Parathyroid adenoma (tissue), 2 donors: ENCODE measurements at regions not wholly inside any gene's neighbourhood (a gene's known extent, or its start where the extent isn't known, plus 50 kb on each side); places are given as distances from the start of the nearest gene placed in this dataset.

Source experiments
- H2AFZ ChIP-seq: fragments of 300-600 bp; sonication (generic); one replicate; pipeline ENCODE4 v1.7.0; 2017; ENCODE audit warnings: antibody characterized with exemption, mild to moderate bottlenecking
- H3K27ac ChIP-seq: fragments of 300-600 bp; sonication (generic); one replicate; pipeline ENCODE4 v1.7.0; 2017
- H3K27me3 ChIP-seq: fragments of 300-600 bp; sonication (generic); one replicate; pipeline ENCODE4 v1.7.0; 2017; ENCODE audit warnings: low read length; ENCODE audit not compliant: control insufficient read depth, insufficient read depth
- H3K36me3 ChIP-seq: fragments of 300-600 bp; sonication (generic); one replicate; pipeline ENCODE4 v1.7.0; 2017; ENCODE audit warnings: low read length; ENCODE audit not compliant: control insufficient read depth, insufficient read depth
- H3K4me1 ChIP-seq: fragments of 300-600 bp; sonication (generic); one replicate; pipeline ENCODE4 v1.7.0; 2017; ENCODE audit warnings: control low read depth
- H3K4me2 ChIP-seq: fragments of 300-600 bp; sonication (generic); one replicate; pipeline ENCODE4 v1.7.0; 2017; ENCODE audit warnings: low read length
- H3K4me3 ChIP-seq: fragments of 300-600 bp; sonication (generic); one replicate; pipeline ENCODE4 v1.7.0; 2017; ENCODE audit warnings: low read depth, low read length
- H3K79me2 ChIP-seq: fragments of 300-600 bp; sonication (generic); one replicate; pipeline ENCODE4 v1.7.0; 2017; ENCODE audit warnings: control low read depth
- H3K9ac ChIP-seq: fragments of 300-600 bp; sonication (generic); one replicate; pipeline ENCODE4 v1.7.0; 2017; ENCODE audit warnings: mild to moderate bottlenecking
- H3K9me3 ChIP-seq: fragments of 300-600 bp; sonication (generic); one replicate; pipeline ENCODE4 v1.7.0; 2017; ENCODE audit warnings: low read length; ENCODE audit not compliant: control insufficient read depth
- TF ChIP-seq, protein P1 (sequence below): fragments of 300-600 bp; sonication (generic); IDR thresholded peaks from one replicate; pipeline ENCODE4 v1.7.0; 2017; ENCODE audit warnings: antibody characterized with exemption, mild to moderate bottlenecking
- donor health status: primary hyperparathyroidism.

DNA sequence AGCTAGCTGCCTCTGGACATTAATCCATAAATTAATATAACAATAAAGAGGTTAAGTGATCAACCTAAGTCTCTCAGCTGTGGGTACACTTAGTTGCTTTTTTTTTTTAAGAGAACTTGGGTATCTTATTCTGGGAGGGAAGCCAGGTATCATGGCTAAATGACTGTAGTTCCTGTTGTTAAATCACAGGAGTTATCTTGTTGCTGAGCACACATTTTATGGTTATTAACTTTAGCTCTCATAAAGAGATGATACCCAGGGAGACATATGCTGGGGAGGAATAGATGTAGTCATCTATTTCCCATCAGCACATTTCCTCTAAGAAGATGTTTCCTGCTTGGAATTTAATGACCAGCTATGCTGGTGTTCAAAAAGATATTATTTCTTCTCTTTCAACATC, 227.8 kb downstream of the PTGER3 start:
- Histone ChIP-seq H3K27ac (no peak overlapping the region), H3K4me1 (no peaks in the 10 kb centered on the region), H3K36me3 (no peaks in the 10 kb centered on the region), H2AFZ (no peak overlapping the region), H3K9me3 (no peaks in the 10 kb centered on the region), H3K4me3 (no peak overlapping the region), H3K79me2 (no peaks in the 10 kb centered on the region), H3K9ac (no peak overlapping the region), H3K27me3 (no peaks in the 10 kb centered on the region), H3K4me2 (no peak overlapping the region)
- TF ChIP-seq, protein P1, sequence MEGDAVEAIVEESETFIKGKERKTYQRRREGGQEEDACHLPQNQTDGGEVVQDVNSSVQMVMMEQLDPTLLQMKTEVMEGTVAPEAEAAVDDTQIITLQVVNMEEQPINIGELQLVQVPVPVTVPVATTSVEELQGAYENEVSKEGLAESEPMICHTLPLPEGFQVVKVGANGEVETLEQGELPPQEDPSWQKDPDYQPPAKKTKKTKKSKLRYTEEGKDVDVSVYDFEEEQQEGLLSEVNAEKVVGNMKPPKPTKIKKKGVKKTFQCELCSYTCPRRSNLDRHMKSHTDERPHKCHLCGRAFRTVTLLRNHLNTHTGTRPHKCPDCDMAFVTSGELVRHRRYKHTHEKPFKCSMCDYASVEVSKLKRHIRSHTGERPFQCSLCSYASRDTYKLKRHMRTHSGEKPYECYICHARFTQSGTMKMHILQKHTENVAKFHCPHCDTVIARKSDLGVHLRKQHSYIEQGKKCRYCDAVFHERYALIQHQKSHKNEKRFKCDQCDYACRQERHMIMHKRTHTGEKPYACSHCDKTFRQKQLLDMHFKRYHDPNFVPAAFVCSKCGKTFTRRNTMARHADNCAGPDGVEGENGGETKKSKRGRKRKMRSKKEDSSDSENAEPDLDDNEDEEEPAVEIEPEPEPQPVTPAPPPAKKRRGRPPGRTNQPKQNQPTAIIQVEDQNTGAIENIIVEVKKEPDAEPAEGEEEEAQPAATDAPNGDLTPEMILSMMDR = no peak

GRCh38 chr1:70820396-70820795, 227.2 kb downstream of the PTGER3 start:
- no peak overlapping the region for H3K4me3 ChIP-seq
- no peak overlapping the region for H2AFZ ChIP-seq
- no peaks in the 10 kb centered on the region for H3K36me3 ChIP-seq
- H3K9ac ChIP-seq = no peak overlapping the region
- no peak overlapping the region for H3K4me2 ChIP-seq
- TF ChIP-seq, protein P1 = no peak
- H3K27me3 ChIP-seq = no peaks in the 10 kb centered on the region
- H3K79me2 ChIP-seq = no peaks in the 10 kb centered on the region
- H3K4me1 ChIP-seq = no peaks in the 10 kb centered on the region
- no peak overlapping the region for H3K27ac ChIP-seq
- H3K9me3 ChIP-seq = no peaks in the 10 kb centered on the region

DNA sequence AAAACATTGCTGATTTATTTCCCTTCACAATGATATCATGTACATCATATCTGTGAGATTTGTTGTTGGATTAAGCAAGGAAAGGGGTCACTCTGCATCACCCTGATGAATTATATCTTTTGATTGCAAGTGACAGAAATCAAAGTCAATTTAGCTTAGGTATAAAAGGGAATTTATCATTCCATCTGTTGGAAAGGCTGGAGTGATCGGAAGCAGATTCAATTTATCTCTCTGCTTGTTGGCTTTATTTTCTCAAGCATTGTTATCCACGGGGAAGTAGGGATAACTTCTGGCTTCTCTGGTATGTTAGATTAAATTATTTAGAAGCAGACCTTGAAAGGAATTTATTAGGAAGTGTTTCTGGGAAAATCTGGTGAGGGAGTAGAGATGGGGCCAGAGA, 226.6 kb downstream of the PTGER3 start:
- no peaks in the 10 kb centered on the region for H3K9me3 ChIP-seq
- H3K4me1 ChIP-seq = no peaks in the 10 kb centered on the region
- no peaks in the 10 kb centered on the region for H3K36me3 ChIP-seq
- H3K4me3 ChIP-seq = no peak overlapping the region
- H3K27me3 ChIP-seq = no peaks in the 10 kb centered on the region
- H3K79me2 ChIP-seq = no peaks in the 10 kb centered on the region
- H2AFZ ChIP-seq = no peak overlapping the region
- no peak overlapping the region for H3K4me2 ChIP-seq
- H3K9ac ChIP-seq = no peak overlapping the region
- H3K27ac ChIP-seq = no peak overlapping the region
- TF ChIP-seq, protein P1 = no peak

- Histone ChIP-seq H3K36me3 (no peaks in the 10 kb centered on the region), H2AFZ (no peak overlapping the region), H3K4me2 (no peak overlapping the region), H3K79me2 (no peaks in the 10 kb centered on the region), H3K27me3 (no peaks in the 10 kb centered on the region), H3K27ac (no peak overlapping the region), H3K4me1 (no peaks in the 10 kb centered on the region), H3K4me3 (no peak overlapping the region), H3K9me3 (no peaks in the 10 kb centered on the region), H3K9ac (no peak overlapping the region)
- TF ChIP-seq, protein P1 = no peak
Measured at GRCh38 chr1:70826428-70826827, 221.2 kb downstream of the PTGER3 start.

DNA sequence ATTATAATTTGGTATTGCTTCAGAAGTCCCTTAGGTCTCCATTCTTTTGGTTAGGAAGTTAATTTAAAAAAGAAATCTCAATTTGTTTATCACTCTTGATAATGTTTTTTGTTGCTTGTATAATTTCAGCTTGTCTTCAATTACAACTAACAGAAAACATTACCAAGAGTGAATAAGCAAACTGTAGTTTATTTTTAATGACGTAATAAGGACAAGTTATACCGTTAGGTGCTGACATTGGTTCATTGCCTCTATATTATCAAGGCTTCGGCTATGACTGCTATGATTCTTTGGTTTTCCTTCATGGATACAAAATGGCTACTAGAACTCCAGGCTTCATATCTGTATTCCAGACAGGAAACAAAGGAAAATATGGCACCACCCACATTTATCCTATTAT, 220.6 kb downstream of the PTGER3 start:
- TF ChIP-seq, protein P1 = no peak
- Histone ChIP-seq H3K79me2 (no peaks in the 10 kb centered on the region), H3K9me3 (no peaks in the 10 kb centered on the region)

More for the DNA sequence above, 220.6 kb downstream of the PTGER3 start:
- no peaks in the 10 kb centered on the region for H3K27me3 ChIP-seq
- H3K4me3 ChIP-seq = no peak overlapping the region
- no peaks in the 10 kb centered on the region for H3K36me3 ChIP-seq
- no peak overlapping the region for H3K27ac ChIP-seq
- H3K4me1 ChIP-seq = no peaks in the 10 kb centered on the region
- no peak overlapping the region for H3K9ac ChIP-seq
- no peak overlapping the region for H3K4me2 ChIP-seq
- H2AFZ ChIP-seq = no peak overlapping the region
